ENCODE measurements at regions not wholly inside any gene's neighbourhood (a gene's known extent, or its start where the extent isn't known, plus 50 kb on each side); places are given as distances from the start of the nearest gene placed in this dataset.

DNA sequence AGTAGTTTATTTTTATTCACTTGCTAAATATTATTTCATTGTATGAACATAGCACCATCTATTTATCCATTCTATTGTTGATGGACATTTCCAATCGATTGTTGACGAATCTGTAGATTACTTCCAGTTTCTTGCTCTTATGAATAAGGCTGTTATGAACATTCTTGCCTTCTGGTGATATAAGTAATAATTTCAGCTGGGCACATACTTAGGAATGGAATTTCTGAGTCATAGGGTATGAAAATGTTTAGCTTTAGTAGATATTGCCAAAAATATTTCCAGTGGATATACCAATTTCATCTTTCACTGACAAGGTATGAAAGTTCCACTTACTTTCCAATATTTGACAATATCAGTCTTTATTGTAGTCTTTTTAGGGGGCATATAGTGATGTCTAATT lies 468.5 kb downstream of the ETNK1 start:
- DNase-seq (ENCODE audit: low read depth) = no peak
- TF ChIP-seq, protein P1, sequence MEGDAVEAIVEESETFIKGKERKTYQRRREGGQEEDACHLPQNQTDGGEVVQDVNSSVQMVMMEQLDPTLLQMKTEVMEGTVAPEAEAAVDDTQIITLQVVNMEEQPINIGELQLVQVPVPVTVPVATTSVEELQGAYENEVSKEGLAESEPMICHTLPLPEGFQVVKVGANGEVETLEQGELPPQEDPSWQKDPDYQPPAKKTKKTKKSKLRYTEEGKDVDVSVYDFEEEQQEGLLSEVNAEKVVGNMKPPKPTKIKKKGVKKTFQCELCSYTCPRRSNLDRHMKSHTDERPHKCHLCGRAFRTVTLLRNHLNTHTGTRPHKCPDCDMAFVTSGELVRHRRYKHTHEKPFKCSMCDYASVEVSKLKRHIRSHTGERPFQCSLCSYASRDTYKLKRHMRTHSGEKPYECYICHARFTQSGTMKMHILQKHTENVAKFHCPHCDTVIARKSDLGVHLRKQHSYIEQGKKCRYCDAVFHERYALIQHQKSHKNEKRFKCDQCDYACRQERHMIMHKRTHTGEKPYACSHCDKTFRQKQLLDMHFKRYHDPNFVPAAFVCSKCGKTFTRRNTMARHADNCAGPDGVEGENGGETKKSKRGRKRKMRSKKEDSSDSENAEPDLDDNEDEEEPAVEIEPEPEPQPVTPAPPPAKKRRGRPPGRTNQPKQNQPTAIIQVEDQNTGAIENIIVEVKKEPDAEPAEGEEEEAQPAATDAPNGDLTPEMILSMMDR (IDR thresholded peaks at IDR 0.05; ENCODE audit: insufficient read depth, low read depth, low read length) = no peak
- H3K4me3 ChIP-seq (ENCODE audit: low read depth, low read length) = no peak overlapping the region

DNA sequence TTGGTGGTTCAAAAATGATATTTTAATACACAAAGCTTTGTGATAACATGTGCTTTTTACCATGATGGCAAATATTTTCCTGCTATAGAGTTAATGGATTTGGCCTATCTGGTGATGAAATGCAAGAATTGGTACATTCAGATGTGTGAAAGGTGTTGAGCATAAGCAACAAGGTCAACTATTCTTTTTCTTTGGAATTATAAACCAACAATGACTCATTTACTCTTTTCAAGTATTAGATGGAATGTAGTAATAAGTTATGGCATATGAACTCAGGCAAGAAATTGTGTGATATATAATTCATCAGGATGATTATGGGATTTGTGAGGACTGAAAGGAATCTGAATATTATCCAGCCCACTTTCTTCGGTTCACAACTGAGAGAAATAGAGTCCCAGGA lies 471.4 kb downstream of the ETNK1 start:
- no peak for DNase-seq (ENCODE audit: low read depth)
- TF ChIP-seq, protein P1 (IDR thresholded peaks at IDR 0.05; ENCODE audit: insufficient read depth, low read depth, low read length) = no peak
- no peak overlapping the region for H3K4me3 ChIP-seq (ENCODE audit: low read depth, low read length)

DNA sequence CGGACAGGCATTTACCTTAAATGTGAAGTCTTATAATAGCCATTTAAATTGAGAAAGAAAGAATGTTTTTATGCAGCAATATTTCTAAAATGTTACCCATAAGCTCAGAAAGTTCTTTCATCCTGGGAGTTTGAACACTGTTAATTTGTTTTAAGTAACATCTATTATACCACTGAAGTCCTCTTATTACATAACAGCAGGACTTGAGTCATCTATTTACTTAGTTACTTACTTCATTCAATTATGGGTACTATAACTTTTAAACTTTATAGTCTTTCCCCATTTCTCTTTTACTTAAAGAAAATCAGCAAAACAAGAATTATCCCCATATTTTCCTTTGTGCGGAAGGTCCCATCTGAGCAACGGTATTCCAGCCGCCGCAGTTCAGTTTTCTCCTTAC lies 473.1 kb downstream of the ETNK1 start:
- TF ChIP-seq, protein P1 (IDR thresholded peaks at IDR 0.05; ENCODE audit: insufficient read depth, low read depth, low read length) = no peak
- H3K4me3 ChIP-seq (ENCODE audit: low read depth, low read length) = no peak overlapping the region
- no peak for DNase-seq (ENCODE audit: low read depth)

DNA sequence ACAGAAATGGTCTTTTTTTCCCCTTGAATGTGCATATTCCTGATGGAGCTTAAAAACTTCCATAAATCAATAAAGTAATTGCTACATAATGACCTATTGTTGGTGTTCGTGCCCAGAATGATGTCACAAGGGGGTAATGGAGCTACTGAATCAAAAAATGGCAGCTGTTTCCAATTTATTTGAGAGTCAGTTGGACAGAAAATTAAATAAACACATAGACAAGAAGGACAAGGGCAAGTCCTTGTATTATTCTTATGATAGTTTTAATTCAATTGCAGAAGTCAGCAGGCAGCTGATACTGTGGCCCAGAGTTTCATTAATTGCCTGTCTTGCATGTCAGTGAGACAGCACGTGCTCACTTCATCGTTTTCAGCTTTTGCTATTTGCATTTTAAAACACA lies 473.5 kb downstream of the ETNK1 start:
- H3K4me3 ChIP-seq (ENCODE audit: low read depth, low read length) = no peak overlapping the region
- TF ChIP-seq, protein P1 (IDR thresholded peaks at IDR 0.05; ENCODE audit: insufficient read depth, low read depth, low read length) = no peak
- no peak for DNase-seq (ENCODE audit: low read depth)

DNA sequence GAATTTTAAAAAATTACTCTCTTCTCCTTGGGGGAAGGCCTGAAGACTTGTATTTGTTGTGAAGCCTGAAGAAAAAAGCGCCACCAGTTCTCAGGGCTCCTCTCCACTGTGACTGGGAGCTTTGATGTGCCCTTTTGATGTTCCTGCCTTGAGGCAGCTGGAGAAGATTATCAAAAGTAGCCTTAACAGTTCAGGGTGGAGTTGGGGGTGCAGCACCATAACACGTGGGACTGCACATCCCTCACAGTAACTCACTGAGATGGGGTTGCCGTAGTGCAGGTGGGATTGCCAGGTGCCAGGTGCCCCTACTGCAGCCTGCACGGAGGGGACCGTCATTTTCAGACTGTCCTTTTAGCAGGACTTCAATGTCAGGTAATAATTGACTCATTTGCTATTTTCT lies 474.1 kb downstream of the ETNK1 start:
- TF ChIP-seq, protein P1 (IDR thresholded peaks at IDR 0.05; ENCODE audit: insufficient read depth, low read depth, low read length) = no peak
- no peak overlapping the region for H3K4me3 ChIP-seq (ENCODE audit: low read depth, low read length)
- DNase-seq (ENCODE audit: low read depth) = no peak

DNA sequence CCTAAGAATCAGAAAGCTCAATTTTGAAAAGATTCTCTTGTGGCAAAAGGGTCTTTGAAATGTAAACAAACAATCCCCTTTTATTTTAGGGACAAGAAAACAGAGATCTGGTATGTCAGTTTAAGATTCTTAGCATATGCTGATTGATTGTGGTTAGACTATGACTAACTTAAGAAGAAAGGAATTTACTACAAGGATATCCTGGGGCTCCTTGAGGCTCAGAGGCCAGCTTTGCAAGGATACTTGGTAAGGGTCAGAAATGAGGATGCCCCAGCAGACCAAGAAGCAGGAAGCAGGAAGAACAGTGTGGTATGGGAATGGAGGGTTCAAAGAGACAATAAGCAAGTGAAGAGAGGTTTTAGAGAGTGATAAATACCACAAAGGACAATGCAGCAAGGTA lies 474.6 kb downstream of the ETNK1 start:
- H3K4me3 ChIP-seq (ENCODE audit: low read depth, low read length) = no peak overlapping the region
- TF ChIP-seq, protein P1 (IDR thresholded peaks at IDR 0.05; ENCODE audit: insufficient read depth, low read depth, low read length) = no peak
- DNase-seq (ENCODE audit: low read depth) = no peak

DNA sequence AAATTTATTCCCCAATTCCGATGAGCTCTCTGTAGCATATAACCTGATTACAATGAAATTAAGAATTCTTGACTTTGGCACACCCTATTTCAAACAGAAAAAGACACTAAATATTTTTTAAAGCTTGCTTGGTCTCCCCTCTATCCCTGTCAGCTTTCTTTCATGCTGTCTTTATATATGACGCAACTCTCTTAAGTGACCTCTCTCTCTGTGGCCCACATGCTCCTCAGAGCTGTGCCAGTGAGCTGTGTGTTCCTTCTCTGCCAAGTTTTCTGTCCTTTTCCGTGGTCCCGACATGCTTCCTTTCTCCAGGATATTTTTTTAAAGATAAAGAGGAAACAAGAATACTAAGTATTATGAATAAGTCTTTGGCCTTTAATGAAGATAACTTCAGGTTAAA lies 484.0 kb downstream of the ETNK1 start:
- TF ChIP-seq, protein P1 (IDR thresholded peaks at IDR 0.05; ENCODE audit: insufficient read depth, low read depth, low read length) = no peak
- no peak for DNase-seq (ENCODE audit: low read depth)
- no peak overlapping the region for H3K4me3 ChIP-seq (ENCODE audit: low read depth, low read length)

Data from fibroblast of villous mesenchyme (primary cell).